ENCODE measurements at regions not wholly inside any gene's neighbourhood (a gene's known extent, or its start where the extent isn't known, plus 50 kb on each side); places are given as distances from the start of the nearest gene placed in this dataset.

DNA sequence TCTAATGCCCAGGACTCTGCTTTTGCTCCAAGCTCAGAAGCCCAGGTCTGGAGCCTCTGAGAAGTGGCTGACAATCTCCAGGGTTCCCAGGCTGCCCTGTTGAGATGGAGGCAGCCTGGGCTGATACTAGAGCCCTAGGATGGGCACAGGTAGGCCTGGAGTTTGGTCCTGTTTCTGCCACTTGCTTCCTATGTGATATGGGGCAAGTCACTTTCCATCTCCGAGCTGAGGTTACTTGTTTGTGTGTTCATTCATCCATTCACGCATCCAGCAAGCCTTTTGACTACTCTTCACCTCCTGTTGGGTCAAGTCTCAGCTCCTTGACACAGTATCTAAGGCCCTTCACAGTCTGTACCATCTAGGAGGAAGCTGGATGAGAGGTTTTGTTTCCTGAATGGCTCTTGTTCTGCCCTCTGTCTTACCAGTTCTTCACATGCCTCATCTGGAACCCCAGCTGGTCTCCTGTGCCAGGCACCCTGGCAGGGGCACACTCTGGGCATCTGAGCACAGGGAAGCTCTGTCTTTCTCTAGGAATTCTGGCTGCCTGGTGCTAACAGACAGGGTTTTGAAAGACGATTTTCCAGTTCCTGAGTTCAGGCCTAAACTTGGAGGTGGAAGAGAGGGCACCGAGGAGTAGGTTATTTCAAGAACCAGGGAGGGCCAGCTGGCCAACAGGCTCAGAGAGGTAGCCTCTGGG is 53.2 kb upstream of the AMPD3 start:
- TF ChIP-seq, protein P1, sequence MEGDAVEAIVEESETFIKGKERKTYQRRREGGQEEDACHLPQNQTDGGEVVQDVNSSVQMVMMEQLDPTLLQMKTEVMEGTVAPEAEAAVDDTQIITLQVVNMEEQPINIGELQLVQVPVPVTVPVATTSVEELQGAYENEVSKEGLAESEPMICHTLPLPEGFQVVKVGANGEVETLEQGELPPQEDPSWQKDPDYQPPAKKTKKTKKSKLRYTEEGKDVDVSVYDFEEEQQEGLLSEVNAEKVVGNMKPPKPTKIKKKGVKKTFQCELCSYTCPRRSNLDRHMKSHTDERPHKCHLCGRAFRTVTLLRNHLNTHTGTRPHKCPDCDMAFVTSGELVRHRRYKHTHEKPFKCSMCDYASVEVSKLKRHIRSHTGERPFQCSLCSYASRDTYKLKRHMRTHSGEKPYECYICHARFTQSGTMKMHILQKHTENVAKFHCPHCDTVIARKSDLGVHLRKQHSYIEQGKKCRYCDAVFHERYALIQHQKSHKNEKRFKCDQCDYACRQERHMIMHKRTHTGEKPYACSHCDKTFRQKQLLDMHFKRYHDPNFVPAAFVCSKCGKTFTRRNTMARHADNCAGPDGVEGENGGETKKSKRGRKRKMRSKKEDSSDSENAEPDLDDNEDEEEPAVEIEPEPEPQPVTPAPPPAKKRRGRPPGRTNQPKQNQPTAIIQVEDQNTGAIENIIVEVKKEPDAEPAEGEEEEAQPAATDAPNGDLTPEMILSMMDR (IDR thresholded peaks at IDR 0.05; ENCODE audit: unreplicated experiment), result no peak
- peaks cover 14% of the 10 kb centered on the region for H3K27me3 Mint-ChIP-seq
- H3K27ac Mint-ChIP-seq, result no peak overlapping the region
- H3K9me3 Mint-ChIP-seq (ENCODE audit: low read depth), result no peaks in the 10 kb centered on the region
- no peaks in the 10 kb centered on the region for H3K36me3 Mint-ChIP-seq (ENCODE audit: insufficient read depth)
- H3K4me1 Mint-ChIP-seq (ENCODE audit: low read depth), result peaks cover 2% of the 10 kb centered on the region
- DNase-seq (ENCODE audit: low spot score, unreplicated experiment), result no peak
- H3K4me3 Mint-ChIP-seq (ENCODE audit: low read depth), result no peak overlapping the region
